NCI-H774 (cell line): ENCODE measurements at regions not wholly inside any gene's neighbourhood (a gene's known extent, or its start where the extent isn't known, plus 50 kb on each side); places are given as distances from the start of the nearest gene placed in this dataset.

Source experiments
- DNase-seq: peaks from one replicate; lab custom pipeline; 2025; lab: John Stamatoyannopoulos, UW

- DNase-seq = no peak
Measured at GRCh38 chr6:4615891-4616290, 160.3 kb upstream of the CDYL start.

GRCh38 chr6:4615231-4615630 is 161.0 kb upstream of the CDYL start:
- no peak for DNase-seq

- no peak for DNase-seq
Measured at GRCh38 chr6:4614637-4615036, 161.6 kb upstream of the CDYL start.

- no peak for DNase-seq
Measured at GRCh38 chr6:4613795-4614194, 162.4 kb upstream of the CDYL start.

GRCh38 chr6:4613381-4613780 is 162.8 kb upstream of the CDYL start:
- no peak for DNase-seq

GRCh38 chr6:4612636-4613171 is 163.5 kb upstream of the CDYL start:
- DNase-seq = no peak

- DNase-seq = no peak
Measured at GRCh38 chr6:4611429-4612129, 164.6 kb upstream of the CDYL start.

GRCh38 chr6:4610256-4610655 is 165.9 kb upstream of the CDYL start:
- DNase-seq = no peak

- DNase-seq = no peak
Measured at GRCh38 chr6:4608361-4609115, 167.7 kb upstream of the CDYL start.

- DNase-seq = no peak
Measured at GRCh38 chr6:4607793-4608192, 168.4 kb upstream of the CDYL start.

GRCh38 chr6:4606821-4607704 is 169.1 kb upstream of the CDYL start:
- DNase-seq = peak; percentile 75

- DNase-seq = no peak
Measured at GRCh38 chr6:4606016-4606415, 170.2 kb upstream of the CDYL start.

GRCh38 chr6:4603856-4604369 is 172.3 kb upstream of the CDYL start:
- DNase-seq = no peak

GRCh38 chr6:4603291-4603690 is 172.9 kb upstream of the CDYL start:
- DNase-seq = no peak

GRCh38 chr6:4599924-4600323 is 176.3 kb upstream of the CDYL start:
- DNase-seq = no peak

- DNase-seq = no peak
Measured at GRCh38 chr6:4598384-4598995, 177.7 kb upstream of the CDYL start.

- no peak for DNase-seq
Measured at GRCh38 chr6:4593951-4594350, 182.3 kb upstream of the CDYL start.

- no peak for DNase-seq
Measured at GRCh38 chr6:4592026-4592425, 184.2 kb upstream of the CDYL start.

GRCh38 chr6:4591218-4591617 is 185.0 kb upstream of the CDYL start:
- no peak for DNase-seq

GRCh38 chr6:4589295-4589694 is 186.9 kb upstream of the CDYL start:
- no peak for DNase-seq

GRCh38 chr6:4588581-4588980 is 187.6 kb upstream of the CDYL start:
- no peak for DNase-seq

GRCh38 chr6:4588163-4588562 is 188.0 kb upstream of the CDYL start:
- DNase-seq = no peak
